NCI-H1417 treated with DMSO at 0.1 percent for 48 hours (cell line): ENCODE measurements at regions not wholly inside any gene's neighbourhood (a gene's known extent, or its start where the extent isn't known, plus 50 kb on each side); places are given as distances from the start of the nearest gene placed in this dataset.

Experiments
- DNase-seq: peaks from one replicate; lab custom pipeline; 2025; lab: John Stamatoyannopoulos, UW

DNA sequence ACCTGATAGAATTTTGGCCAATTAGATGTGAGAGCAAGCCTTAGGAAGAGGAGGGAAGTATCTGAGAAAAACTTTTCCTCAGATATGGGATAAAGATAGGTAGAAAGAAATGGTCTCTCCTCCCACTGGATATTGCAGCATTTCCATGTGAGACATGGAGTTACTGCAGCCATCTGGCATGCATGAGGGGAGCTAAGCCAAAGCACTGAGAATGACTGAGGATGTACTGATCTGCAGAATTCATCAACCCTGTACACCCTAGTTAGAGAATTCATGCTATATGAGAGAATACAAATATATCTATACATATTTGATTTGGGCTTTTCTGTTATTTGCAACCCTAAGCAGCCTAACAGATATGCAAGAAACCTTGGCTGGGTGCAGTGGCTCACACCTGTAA, 52.5 kb upstream of the RPL34 start:
- DNase-seq, result no peak

DNA sequence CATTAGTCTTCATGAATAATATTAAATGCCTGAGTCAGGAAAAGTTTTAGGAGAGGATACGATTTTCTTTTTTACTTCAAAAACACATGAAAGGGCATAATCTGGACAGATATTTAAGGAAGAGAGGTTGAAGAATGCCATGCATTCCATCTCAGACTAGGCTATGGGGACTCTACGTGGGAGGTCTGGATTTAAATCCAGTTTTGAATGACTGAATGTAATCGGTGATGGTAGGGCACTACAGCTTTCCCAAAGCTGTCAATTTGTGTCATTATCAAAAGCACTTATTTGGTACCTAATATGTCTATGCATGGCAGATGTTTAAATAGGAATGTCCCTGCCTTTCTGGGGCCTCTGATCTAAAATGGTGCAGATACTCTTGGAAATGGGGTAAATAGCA, 59.3 kb upstream of the RPL34 start:
- no peak for DNase-seq

DNA sequence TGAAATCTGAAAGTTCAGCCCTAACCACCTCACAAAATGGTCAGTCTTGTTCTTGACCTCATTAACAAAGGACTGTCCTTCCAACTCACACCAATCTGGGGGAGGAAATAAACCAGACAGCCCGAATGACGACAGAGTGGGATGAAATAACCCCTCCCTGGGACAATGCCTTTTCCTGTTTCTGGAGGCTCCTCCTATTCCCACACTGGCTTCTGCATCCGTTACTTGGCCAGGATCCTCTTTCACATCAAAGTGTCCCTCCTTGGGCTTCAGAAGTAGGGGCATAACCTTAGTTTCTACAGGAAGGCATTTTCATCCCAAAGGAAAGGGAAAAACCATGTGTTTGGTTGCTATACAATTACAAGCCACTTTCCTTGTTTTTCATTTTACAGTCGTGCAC, 59.8 kb upstream of the RPL34 start:
- DNase-seq, result no peak

DNA sequence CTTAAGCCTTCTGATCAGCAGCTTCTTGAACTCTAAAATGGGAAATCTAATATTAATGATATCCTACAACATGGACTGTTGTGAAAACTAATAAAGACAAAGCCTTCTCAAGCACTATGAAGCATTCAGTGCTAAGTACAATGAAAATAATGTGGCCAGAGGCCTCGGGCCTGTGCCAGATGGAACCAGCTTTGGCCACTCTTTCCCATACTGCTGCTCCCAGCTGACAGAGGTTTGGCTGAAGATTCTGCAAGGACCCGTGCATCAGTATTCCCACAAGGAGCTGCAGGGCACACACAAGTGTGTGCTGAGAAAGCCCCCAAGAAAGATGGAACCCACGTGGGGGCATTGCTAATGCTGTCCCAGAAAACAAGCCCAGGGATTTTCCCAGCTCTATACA, 60.5 kb upstream of the RPL34 start:
- no peak for DNase-seq

DNA sequence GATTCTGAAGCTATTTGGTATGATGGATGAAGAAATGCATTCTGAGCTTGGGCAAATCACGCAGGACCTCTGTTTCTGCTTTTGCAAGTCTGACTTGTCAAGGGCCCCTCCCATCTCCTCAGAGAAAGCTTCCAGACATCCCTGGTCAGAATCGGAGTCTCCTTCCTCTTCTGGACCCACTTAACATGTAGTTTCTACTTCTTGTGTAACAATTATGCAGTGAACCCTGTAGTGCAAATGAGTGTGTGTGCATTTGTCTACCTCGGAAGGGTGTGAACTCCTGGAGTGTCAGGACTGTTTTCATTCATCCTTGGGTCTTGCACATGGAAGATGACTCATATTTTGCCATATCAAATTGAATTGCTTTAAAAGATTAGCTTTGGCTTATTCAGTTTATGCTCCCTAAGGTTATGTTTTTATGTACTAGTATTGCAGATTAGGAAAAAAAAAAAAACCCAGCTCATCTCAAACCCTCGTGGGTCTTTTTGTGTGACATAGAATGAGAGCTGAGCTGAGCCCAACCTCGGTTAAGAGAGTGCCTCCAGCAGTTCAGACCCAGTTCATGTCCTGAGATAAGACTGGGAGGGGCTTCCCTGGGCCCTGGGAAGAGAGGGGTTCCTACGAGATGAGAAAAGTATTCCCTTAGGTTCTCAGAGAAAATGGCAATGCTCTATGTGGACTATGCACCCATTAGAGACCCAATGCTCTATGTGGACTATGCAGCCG, 61.1 kb upstream of the RPL34 start:
- DNase-seq, result no peak

DNA sequence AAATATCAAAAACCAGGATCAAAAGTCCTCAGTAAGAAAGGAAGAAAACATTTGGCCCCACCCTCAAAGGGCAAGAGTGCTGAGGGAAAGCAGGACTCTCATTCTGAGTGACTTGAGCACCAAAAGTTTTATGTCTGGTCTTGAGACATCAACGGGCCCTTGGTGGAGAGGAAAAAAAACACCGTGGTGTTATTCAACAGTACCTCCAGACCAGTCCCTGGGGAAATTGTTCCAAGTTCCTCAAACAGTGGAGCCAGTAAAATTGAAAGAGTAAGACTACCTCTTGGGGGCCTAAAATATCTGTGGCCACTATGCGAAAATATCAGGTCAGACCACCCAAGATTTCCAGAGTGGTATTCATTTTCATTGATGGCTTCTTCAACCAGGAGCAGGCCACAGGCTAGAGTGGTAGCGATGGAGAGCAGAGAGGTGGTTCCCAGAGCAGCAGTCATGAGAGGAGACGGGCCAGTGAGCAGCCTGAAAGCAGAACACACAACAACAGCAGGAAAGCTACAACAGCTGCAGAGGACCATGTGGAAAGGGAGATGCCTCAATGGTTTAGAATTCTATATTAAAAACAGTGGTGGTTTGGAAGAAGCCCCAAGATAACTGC, 63.7 kb upstream of the RPL34 start:
- no peak for DNase-seq

DNA sequence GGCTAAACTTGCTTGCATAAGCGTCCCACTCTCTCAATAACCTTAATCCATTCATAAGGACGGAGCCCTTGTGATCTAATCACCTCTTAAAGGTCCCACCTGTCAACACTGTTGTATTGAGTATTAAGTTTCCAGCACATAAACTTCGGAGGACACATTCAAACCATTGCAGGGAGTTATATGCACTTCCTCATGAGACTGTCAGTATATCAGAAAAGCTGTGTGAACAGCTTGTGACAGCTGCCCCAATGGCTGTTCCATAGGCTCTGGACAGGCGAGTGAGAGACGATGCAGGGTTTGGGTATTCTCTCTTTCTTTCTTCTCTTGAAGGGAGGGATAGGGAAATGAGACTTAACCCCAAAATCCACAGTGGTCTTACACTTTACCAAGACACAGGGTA, 64.2 kb upstream of the RPL34 start:
- no peak for DNase-seq

DNA sequence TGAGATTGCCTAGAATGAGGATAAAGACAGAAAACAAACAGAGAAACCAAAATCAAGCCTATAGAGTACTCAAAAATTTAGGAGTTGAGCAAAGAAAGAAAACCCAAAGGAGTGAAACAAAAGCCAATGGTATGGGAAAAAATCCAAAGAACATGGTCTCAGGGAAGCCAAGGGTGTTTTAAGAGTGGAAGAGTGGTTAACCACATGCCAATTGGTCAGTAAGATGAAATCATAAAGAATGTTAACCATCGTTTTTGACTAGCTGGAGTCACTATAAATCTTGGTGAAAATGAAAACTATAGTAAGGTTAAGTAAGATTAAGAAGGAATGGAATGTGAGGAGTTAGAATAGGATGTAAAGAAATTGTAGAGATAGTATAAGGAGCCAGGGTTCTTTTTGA, 64.7 kb upstream of the RPL34 start:
- no peak for DNase-seq

DNA sequence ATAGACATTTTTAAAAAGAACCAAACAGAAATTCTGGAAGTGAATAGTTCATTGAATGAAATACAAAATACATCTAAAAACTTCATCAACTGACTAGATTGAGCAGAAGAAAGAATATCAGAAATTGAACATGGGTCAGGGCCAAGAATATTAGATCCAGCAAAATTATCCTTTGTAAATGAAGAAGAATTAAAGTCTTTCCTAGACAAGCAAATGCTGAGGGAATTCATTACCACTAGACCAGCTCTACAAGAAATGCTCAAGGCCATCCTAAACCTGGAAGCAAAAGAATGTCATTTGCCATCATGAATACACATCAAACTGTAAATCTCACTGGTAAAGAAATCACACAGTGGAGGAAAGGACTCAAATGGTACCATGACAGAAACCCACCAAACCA, 72.7 kb upstream of the RPL34 start:
- no peak for DNase-seq

DNA sequence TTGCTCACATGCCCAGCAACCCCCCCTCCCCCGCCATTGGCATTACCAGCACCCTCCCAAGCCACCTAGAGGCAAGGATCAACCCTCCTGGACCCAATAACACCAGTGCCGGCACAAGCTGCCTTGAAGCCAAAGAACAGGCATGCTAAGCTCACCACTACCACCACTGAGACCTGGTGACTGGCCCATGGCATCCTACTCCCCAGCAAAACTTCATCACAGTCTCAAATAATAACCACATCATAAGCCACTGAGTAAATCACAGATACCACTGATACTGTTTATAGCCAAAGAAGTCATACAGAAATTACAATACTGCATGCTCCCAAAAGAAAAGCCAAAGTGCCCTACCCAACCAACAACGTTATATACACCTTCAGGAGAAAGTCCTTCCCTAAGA, 73.6 kb upstream of the RPL34 start:
- no peak for DNase-seq

DNA sequence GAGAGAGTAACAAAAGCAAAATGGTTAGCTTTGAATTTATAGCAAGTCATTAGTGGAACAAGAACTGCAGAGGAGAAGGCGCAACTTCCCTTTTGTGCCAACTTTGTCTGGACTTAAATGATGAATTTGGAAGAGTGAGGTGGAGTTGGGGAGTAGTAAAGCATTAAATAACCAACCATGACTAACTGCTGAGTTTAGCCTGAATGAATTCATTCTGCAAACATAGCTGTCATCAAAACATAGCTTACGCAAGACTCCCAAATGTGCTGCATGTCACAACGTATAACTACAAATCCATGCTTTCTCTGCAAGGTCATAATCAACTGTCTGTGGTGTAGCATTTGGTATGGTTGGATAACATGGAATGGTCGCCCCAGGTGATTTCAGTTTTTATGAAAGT, 75.9 kb upstream of the RPL34 start:
- DNase-seq, result no peak

DNA sequence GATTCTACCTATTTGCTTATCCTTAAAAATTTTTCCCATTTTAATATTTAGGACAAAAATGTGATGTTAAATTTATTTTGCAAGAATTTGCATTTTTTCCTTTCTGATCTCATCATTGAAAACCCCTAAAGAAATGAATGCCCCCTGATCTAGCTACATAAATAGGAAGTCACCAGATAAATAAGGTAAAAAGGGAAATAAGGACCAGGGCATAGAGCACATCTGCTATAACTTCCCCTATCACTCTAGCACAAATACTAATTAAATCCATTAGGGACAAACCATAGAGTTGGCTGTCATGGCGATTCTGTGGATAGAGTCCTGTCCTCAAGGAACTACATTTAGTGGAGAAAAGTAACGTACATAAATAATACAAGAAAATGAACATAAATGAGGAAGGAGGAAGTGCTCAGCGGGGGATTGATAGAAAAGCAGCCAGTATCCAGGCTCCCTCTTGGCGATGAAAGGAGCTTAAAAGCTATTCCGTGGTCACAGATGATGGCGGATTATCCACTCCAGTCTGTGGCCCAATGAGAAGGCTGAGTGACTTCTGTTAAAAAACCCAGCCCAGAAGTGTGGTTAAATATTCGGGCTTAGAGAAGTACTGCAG, 76.9 kb upstream of the RPL34 start:
- DNase-seq, result no peak

DNA sequence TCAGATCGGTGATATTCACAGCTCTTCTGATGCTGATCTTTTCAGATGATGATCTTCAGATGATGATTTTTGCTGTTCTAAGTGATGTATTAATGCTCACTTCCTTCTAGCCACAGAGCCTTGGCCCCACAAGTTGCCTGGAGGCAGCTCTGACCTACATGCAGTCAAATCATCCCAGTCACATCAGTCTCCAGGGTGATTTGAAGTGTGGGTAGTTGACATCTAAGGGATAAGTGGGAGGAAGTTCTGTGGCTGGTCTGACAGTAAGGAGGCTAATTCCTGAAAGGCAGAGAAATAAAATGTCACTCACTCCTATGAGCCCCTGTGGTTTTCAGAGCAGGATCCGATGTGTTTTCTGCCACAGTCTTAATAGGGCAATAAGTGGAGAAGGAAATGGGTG, 79.8 kb upstream of the RPL34 start:
- no peak for DNase-seq

DNA sequence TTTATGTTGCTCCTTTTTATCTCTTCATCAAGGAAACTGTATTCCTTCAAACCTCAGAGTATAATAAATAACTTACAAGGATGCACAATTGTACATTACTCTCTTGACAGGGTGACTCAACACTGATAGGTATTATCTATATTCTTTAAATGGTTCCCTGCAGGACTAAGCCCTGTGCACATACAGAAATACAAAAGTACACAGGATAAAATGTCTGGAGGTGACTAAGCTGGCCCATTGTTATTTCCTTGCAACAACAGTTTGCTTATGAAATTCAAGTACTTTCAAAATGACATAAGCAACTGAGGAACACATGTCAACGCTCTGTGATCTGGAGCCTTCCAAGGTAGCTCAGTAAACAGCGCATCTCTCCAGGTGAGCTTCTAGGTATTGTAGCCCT, 83.8 kb upstream of the RPL34 start:
- DNase-seq, result no peak

DNA sequence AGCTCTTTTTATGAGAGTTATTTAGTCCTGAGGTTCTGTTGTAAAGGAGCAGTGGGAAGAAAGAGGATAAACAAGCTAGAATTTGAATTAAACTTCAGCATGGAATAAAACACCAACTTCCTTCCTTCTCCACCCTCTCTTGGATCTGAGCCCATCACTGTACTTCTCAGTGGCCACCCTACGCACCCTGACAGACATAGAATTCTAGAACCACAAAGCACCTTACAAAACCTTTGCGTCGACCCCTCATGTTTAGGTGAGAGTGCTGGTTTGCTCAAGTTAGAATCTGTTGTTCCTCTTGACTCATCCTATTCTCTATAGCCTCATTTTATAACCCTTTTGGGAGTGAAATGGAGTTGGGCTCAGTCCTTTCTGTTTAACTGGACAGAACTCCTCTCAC, 84.6 kb upstream of the RPL34 start:
- DNase-seq, result no peak

DNA sequence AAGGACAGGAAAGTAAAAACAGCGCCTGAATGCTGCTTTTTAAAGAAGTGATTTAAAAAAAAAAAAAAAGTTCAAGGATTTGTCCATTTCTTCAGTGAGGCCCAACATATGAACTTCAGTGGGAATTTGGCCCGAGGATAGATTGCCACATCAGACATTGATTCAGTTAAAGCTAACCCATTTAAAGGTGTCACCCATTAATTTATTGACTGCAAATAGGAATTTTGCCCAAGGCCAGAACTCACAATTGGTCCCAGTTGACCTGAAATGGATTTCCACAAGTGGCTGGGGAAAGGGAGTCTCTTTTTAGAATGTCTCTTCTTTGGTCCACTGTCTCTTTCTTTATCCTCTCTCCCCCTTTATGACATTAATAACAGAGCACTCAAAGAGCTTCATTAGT, 86.5 kb upstream of the RPL34 start:
- DNase-seq, result no peak

DNA sequence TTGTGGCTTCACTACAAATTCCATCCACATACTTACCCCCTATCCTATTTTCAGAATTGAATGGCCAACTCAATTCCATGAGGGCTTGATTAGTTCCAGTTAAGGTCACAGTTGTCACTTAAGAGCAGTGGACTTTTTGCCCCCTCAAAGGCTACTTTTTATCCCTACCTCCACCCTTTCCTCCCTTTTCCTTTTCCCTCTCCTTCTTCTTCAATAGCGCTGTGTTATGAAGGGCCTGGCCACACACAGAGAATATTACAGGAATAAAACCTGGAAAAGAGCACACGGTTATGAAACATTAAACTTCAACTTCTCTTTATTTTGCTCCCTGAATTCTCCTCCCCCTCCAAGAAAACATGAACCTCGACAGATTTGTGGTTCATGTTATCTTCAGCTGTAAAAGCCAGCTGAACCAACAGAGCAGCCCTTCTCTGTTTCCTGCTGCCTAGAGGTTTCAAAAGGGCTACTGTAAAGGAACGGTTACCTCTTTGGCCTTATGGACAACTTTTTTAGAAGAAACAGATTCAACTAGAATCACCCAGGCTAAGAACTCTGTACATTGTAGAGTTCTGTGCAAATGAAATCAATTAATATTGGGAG, 87.0 kb upstream of the RPL34 start:
- no peak for DNase-seq

DNA sequence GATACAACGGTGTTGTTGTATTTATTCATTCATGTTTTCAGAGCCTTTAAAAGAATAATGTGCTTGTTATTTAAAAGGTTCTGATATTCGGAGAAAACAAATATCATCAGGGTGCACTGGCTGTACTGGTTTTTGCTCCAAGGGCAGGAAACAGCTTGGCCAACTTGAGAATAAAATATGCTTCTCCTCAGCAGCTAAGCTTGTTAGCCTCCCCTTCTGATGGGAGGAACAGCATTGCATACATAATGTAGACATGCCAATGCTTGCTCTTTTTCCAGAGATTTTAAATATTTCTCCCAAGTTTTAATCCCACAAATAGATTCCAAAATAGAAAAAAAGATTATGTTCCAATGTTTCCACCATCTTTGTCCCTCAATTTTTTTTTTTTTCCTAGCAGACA, 87.6 kb upstream of the RPL34 start:
- no peak for DNase-seq

DNA sequence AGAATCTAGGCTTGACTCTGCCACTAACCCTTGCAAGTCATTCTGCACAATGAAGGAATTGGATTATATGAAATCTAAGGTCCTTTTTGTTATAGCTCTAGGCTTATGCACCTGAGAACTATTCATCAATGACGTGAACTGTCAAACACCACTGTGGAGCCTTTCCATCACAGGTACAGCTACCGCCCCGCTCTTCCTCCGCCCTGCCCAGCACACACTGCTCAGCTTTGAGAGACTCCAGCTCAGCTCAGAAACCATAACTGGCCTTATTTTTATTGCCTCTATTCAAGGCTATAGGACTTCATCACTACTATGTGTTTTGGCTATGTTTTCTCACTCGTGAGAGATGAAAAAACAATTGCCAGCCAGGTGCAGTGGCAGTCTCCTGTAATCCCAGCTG, 88.2 kb upstream of the RPL34 start:
- DNase-seq, result no peak

DNA sequence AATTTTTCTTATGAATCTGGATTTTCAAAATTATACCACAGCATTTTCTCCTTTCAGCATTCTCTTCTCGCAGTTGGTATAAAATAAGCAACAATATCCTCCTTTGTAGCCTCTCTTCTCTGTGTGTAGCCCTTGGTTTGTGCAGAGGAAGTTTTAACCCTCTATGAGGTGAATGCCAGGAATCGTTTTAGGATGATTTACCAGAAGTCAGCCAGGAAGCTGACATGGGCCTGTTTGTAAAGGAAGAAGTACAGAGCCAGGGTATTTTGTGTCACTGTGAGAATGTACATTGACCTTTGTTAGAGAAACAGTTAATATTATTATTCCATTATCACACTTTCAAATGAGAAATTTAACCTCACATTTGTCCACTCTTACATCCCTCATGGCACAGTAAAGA, 88.9 kb upstream of the RPL34 start:
- no peak for DNase-seq

DNA sequence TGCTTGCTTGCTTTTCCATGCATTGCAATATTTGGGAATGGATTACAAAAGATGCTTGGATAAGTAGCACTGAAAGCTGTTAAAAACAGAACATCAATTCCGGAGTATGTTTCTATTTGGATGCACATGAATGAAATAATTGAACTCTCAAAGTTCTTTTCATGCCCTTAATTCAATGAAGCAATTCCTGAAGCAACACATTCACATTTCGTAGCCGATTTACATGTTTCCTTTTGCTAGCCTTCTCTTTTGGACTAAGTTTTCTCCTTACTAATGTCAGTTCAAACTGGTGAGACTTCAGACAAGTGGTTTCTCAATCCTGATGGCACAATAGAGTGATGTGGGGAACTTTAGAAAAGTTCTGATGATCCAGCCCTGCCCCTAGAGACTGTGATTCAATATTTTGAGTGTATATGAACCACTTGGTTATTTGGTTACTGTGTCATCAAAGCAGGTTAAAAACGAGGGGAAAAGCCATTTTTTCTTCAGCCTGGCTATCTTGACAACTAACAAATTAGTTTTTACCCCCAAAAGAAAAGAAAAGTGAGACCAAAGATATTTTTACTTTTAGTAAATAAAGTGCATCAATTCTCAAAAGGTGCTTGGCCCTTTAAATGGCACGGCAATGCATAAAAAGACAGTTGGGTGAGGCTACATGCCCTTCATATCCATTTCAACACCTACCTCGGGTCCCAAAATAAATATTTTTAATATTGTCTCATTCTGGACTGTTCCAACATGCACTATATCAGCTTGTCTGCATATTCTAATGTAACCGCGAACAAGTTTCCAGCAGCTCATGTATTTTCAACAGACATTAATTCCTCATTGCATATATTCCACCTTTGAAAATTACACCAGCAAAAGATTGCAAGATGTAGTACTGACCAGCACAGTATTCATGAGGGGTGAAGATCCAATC, 90.1 kb upstream of the RPL34 start:
- no peak for DNase-seq

DNA sequence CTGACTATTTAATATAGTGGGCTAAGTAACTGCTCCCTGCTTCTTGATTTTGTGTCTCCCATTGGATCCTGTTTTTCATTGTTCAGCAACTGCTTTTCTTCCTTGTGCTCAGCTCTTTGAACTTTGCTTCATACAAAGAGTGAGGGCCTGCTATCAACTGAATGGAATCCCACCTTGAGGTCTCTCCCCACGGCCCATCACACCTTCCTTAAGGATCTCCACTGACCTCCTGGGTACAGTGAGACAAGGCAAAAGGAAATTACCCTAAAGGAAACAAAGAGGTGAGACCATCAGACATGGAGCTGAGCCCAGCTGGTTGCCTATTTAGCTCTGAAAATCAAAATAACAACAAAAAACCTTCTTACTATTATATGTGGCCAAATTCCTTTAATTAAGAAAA, 91.3 kb upstream of the RPL34 start:
- no peak for DNase-seq
